ENCODE measurements at regions not wholly inside any gene's neighbourhood (a gene's known extent, or its start where the extent isn't known, plus 50 kb on each side); places are given as distances from the start of the nearest gene placed in this dataset.

DNA sequence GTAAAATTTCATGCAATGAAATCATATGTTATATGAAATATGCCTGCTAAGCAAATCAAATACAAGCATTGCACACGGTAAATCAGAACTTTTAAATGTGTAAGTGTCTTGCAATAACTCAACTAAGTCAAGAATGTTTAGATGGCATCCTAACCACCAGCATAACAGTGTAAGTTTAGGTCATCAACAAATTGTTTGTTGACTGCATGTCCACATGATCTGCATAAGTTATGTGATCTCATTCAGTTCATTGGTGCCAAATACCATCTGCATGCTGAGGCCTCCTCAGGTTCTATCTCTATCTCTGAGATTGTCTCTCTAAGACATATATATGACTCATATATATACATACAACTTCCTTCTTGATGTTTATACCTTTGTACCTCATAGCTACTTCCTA is 159.6 kb upstream of the STK32A start:
- DNase-seq (no peak), FAIRE-seq (no peak)
- no peaks in the 10 kb centered on the region for H3K4me1 ChIP-seq (ENCODE audit: control insufficient read depth in 3 of 3, insufficient read depth in 2 of 3, low read depth in 1 of 3, low read length in 2 of 3)
- H3K4me3 ChIP-seq (ENCODE audit: low read depth in 1 of 3, low read length in 3 of 3): no peak overlapping the region
- H3K27me3 ChIP-seq (ENCODE audit: control insufficient read depth in 3 of 3, insufficient read depth in 3 of 3, low read length in 3 of 3): no peaks in the 10 kb centered on the region
- 0 to 37% (median 31%) methylated on average over 1 of the region's 1 CpG for WGBS, 3 donors
- no peaks in the 10 kb centered on the region for H3K36me3 ChIP-seq (ENCODE audit: control insufficient read depth in 3 of 3, insufficient read depth in 2 of 3, low read depth in 1 of 3, low read length in 3 of 3)
- H3K27ac ChIP-seq (ENCODE audit: low read depth in 1 of 3, low read length in 2 of 3): no peak overlapping the region
- no peaks in the 10 kb centered on the region for H3K9me3 ChIP-seq (ENCODE audit: control insufficient read depth in 2 of 2, insufficient read depth in 1 of 2, low read depth in 1 of 2, low read length in 1 of 2)

DNA sequence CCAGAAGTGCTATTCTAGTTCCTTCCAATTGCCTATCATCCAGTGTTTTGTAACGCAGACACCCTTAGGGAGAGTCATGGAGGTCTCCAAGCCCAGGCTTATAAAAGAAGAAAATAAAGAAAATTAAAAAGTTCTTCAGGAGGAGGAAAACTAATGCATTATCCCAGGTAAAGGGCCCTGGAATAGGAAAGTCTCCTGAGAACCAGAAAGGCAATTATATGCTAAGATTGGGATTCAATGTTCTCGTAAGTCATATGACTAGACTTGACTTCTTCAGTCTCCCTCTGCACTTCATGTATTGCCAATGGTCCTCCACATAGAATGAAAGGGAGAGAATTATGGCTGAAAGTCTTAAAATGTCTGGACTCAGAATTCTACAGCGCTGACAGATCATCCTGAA is 154.4 kb upstream of the STK32A start:
- H3K4me3 ChIP-seq (ENCODE audit: low read depth in 1 of 3, low read length in 3 of 3): no peak overlapping the region
- DNase-seq (no peak), FAIRE-seq (no peak)
- H3K4me1 ChIP-seq (ENCODE audit: control insufficient read depth in 3 of 3, insufficient read depth in 2 of 3, low read depth in 1 of 3, low read length in 2 of 3): no peaks in the 10 kb centered on the region
- H3K36me3 ChIP-seq (ENCODE audit: control insufficient read depth in 3 of 3, insufficient read depth in 2 of 3, low read depth in 1 of 3, low read length in 3 of 3): no peaks in the 10 kb centered on the region
- 87 to 92% (median 91%) methylated on average over 3 of the region's 3 CpGs for WGBS, 3 donors
- H3K27ac ChIP-seq (ENCODE audit: low read depth in 1 of 3, low read length in 2 of 3): no peak overlapping the region
- H3K27me3 ChIP-seq (ENCODE audit: control insufficient read depth in 3 of 3, insufficient read depth in 3 of 3, low read length in 3 of 3): no peaks in the 10 kb centered on the region
- no peaks in the 10 kb centered on the region for H3K9me3 ChIP-seq (ENCODE audit: control insufficient read depth in 2 of 2, insufficient read depth in 1 of 2, low read depth in 1 of 2, low read length in 1 of 2)

DNA sequence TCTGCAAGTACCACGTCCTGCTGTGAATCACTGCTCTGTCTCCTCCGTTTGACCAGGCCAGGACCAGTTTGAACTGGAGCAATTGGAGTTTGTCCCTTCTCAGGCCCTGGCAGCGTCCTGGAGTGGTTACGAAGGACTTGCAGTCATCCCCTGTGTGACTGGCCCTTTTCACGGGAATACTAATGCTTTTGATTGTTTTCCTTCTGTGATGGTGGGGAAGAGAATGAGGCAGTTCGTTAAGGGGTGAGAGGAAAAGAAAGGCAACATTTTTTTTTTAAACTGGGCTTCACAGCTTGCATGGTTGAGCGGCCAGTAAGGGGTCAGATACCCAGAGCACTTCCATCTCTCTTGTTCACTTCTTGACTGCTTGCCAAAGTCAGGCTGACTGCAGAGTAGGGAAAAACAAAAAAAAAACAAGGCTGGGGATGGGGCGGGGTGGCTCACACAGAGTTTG is 153.5 kb upstream of the STK32A start:
- Histone ChIP-seq H3K9me3 (ENCODE audit: control insufficient read depth in 2 of 2, insufficient read depth in 1 of 2, low read depth in 1 of 2, low read length in 1 of 2) (no peaks in the 10 kb centered on the region), H3K4me1 (ENCODE audit: control insufficient read depth in 3 of 3, insufficient read depth in 2 of 3, low read depth in 1 of 3, low read length in 2 of 3) (no peaks in the 10 kb centered on the region), H3K36me3 (ENCODE audit: control insufficient read depth in 3 of 3, insufficient read depth in 2 of 3, low read depth in 1 of 3, low read length in 3 of 3) (no peaks in the 10 kb centered on the region), H3K27me3 (ENCODE audit: control insufficient read depth in 3 of 3, insufficient read depth in 3 of 3, low read length in 3 of 3) (no peaks in the 10 kb centered on the region), H3K27ac (ENCODE audit: low read depth in 1 of 3, low read length in 2 of 3) (no peak overlapping the region), H3K4me3 (ENCODE audit: low read depth in 1 of 3, low read length in 3 of 3) (no peak overlapping the region)
- DNase-seq (no peak), FAIRE-seq (no peak)
- 52 to 63% (median 61%) methylated on average over 8 of the region's 8 CpGs for WGBS, 3 donors

DNA sequence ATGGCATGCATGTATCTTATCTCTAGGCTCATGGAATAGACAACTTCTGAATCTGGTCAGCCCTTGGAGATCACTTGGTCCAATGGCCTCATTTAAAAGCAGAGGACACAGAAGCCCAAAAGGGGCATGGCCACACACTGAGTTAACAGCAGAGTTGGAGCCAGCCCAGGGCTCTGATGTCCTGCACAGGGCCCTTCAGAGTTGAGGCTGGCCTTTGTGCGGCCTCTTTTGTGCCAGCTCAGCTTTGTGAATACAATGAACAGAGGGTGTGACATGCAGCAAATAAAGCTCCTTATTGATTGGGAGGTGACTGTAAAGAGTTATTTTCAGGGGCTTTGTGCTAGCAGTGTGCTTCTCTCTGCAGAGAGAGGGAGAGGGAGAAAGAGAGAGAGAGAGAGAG is 150.1 kb upstream of the STK32A start:
- 67 to 82% (median 69%) methylated on average over 1 of the region's 1 CpG for WGBS, 3 donors
- H3K27ac ChIP-seq (ENCODE audit: low read depth in 1 of 3, low read length in 2 of 3): no peak overlapping the region
- H3K36me3 ChIP-seq (ENCODE audit: control insufficient read depth in 3 of 3, insufficient read depth in 2 of 3, low read depth in 1 of 3, low read length in 3 of 3): no peaks in the 10 kb centered on the region
- no peaks in the 10 kb centered on the region for H3K27me3 ChIP-seq (ENCODE audit: control insufficient read depth in 3 of 3, insufficient read depth in 3 of 3, low read length in 3 of 3)
- DNase-seq (no peak), FAIRE-seq (no peak)
- H3K9me3 ChIP-seq (ENCODE audit: control insufficient read depth in 2 of 2, insufficient read depth in 1 of 2, low read depth in 1 of 2, low read length in 1 of 2): no peaks in the 10 kb centered on the region
- no peaks in the 10 kb centered on the region for H3K4me1 ChIP-seq (ENCODE audit: control insufficient read depth in 3 of 3, insufficient read depth in 2 of 3, low read depth in 1 of 3, low read length in 2 of 3)
- H3K4me3 ChIP-seq (ENCODE audit: low read depth in 1 of 3, low read length in 3 of 3): no peak overlapping the region

DNA sequence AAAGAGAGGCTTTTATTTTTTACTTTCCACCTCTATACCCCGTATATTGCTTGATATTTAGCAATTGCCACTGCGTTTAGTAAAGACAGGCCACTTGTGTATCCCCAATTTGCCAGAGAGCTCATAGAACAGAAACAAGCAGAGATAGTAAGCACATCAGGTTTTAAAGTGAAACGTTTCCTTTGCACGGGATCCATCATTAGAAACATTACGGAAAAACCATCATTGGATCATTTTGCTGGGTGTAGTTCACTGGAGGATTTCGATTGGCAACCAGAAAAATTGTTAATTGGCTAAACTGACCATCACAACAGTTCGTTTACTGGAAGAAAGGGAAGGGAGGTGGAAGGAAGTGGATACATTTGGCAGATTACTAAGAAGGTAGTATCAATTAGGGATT is 149.4 kb upstream of the STK32A start:
- DNase-seq (no peak), FAIRE-seq (no peak)
- Histone ChIP-seq H3K27ac (ENCODE audit: low read depth in 1 of 3, low read length in 2 of 3) (no peak overlapping the region), H3K27me3 (ENCODE audit: control insufficient read depth in 3 of 3, insufficient read depth in 3 of 3, low read length in 3 of 3) (no peaks in the 10 kb centered on the region), H3K4me3 (ENCODE audit: low read depth in 1 of 3, low read length in 3 of 3) (no peak overlapping the region), H3K36me3 (ENCODE audit: control insufficient read depth in 3 of 3, insufficient read depth in 2 of 3, low read depth in 1 of 3, low read length in 3 of 3) (no peaks in the 10 kb centered on the region), H3K9me3 (ENCODE audit: control insufficient read depth in 2 of 2, insufficient read depth in 1 of 2, low read depth in 1 of 2, low read length in 1 of 2) (no peaks in the 10 kb centered on the region), H3K4me1 (ENCODE audit: control insufficient read depth in 3 of 3, insufficient read depth in 2 of 3, low read depth in 1 of 3, low read length in 2 of 3) (no peaks in the 10 kb centered on the region)
- WGBS, 3 donors: 68 to 77% (median 69%) methylated on average over 7 of the region's 7 CpGs

DNA sequence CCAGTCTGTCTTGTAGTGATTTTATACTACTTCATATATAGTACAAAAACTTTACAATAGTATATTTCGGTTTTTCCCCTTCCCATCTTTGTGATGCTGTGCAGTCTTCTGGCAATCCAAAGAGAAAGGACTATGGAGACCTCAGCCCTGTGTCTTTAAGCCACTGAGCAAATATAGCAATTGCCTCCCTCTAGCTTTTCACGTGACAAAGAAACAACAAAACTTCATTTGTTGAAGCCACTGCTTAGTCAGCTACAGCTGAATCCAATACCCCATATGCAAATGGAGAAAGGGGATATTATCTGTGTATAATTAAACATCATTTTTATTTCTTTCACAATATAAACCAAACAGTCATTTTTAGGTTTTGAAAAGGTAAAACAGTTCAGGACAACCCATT is 142.8 kb upstream of the STK32A start:
- DNase-seq: no peak
- Histone ChIP-seq H3K36me3 (ENCODE audit: control insufficient read depth in 3 of 3, insufficient read depth in 2 of 3, low read depth in 1 of 3, low read length in 3 of 3) (no peaks in the 10 kb centered on the region), H3K27ac (ENCODE audit: low read depth in 1 of 3, low read length in 2 of 3) (no peak overlapping the region), H3K4me1 (ENCODE audit: control insufficient read depth in 3 of 3, insufficient read depth in 2 of 3, low read depth in 1 of 3, low read length in 2 of 3) (no peaks in the 10 kb centered on the region), H3K4me3 (ENCODE audit: low read depth in 1 of 3, low read length in 3 of 3) (no peak overlapping the region), H3K9me3 (ENCODE audit: control insufficient read depth in 2 of 2, insufficient read depth in 1 of 2, low read depth in 1 of 2, low read length in 1 of 2) (no peaks in the 10 kb centered on the region), H3K27me3 (ENCODE audit: control insufficient read depth in 3 of 3, insufficient read depth in 3 of 3, low read length in 3 of 3) (peaks cover 0 to 2% (median 0%) of the 10 kb centered on the region in 3 donors)
- no peak for FAIRE-seq
- WGBS, 3 donors: 37 to 53% (median 43%) methylated on average over 2 of the region's 2 CpGs

DNA sequence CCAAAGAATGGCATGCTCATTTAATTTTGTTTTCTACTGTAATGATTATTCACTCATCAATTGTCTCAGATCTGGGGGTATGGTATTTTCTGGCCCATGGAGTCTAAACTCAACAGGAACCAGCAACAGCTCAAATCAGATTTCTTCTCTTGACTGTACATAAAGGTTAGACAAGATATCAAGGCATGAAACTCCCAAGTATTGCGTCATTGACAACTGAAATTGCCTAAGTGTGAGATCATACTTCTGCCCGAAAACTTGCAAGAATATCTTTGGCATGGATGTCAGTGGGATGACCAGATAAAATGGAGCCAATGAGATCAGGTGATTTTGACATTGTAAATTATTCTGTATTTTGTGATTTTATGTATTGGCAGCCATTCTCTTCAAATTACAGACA is 141.7 kb upstream of the STK32A start:
- DNase-seq: peak in 1 of 2 donors; percentile 4
- Histone ChIP-seq H3K4me3 (ENCODE audit: low read depth in 1 of 3, low read length in 3 of 3) (no peak overlapping the region), H3K9me3 (ENCODE audit: control insufficient read depth in 2 of 2, insufficient read depth in 1 of 2, low read depth in 1 of 2, low read length in 1 of 2) (no peaks in the 10 kb centered on the region), H3K27ac (ENCODE audit: low read depth in 1 of 3, low read length in 2 of 3) (no peak overlapping the region), H3K4me1 (ENCODE audit: control insufficient read depth in 3 of 3, insufficient read depth in 2 of 3, low read depth in 1 of 3, low read length in 2 of 3) (no peaks in the 10 kb centered on the region), H3K36me3 (ENCODE audit: control insufficient read depth in 3 of 3, insufficient read depth in 2 of 3, low read depth in 1 of 3, low read length in 3 of 3) (no peaks in the 10 kb centered on the region), H3K27me3 (ENCODE audit: control insufficient read depth in 3 of 3, insufficient read depth in 3 of 3, low read length in 3 of 3) (peaks cover 0 to 2% (median 0%) of the 10 kb centered on the region in 3 donors)
- FAIRE-seq: no peak
- WGBS, 3 donors: 60 to 78% (median 69%) methylated on average over 2 of the region's 2 CpGs

DNA sequence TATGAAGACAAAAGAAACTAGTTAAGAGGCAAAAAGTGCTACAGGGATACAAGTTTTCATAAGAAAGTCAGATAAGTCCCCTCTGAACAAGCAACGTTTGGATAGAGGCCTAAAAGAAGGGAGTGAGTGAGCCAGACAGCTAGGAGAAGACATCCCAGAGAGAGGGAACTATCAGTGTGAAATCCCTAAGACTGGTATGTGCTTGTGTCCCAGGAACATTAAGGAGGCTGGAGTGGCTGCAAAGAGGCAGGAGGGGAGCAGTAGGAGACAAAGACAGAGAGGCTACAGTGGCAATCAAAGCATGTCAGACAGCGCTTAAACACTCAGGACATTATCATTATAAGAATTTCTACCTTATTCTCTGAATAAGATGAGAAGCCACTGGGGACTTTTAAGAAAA is 139.1 kb upstream of the STK32A start:
- DNase-seq (no peak), FAIRE-seq (no peak)
- Histone ChIP-seq H3K4me3 (ENCODE audit: low read depth in 1 of 3, low read length in 3 of 3) (no peak overlapping the region), H3K4me1 (ENCODE audit: control insufficient read depth in 3 of 3, insufficient read depth in 2 of 3, low read depth in 1 of 3, low read length in 2 of 3) (no peaks in the 10 kb centered on the region), H3K27ac (ENCODE audit: low read depth in 1 of 3, low read length in 2 of 3) (no peak overlapping the region), H3K27me3 (ENCODE audit: control insufficient read depth in 3 of 3, insufficient read depth in 3 of 3, low read length in 3 of 3) (peaks cover 0 to 2% (median 0%) of the 10 kb centered on the region in 3 donors), H3K36me3 (ENCODE audit: control insufficient read depth in 3 of 3, insufficient read depth in 2 of 3, low read depth in 1 of 3, low read length in 3 of 3) (no peaks in the 10 kb centered on the region), H3K9me3 (ENCODE audit: control insufficient read depth in 2 of 2, insufficient read depth in 1 of 2, low read depth in 1 of 2, low read length in 1 of 2) (no peaks in the 10 kb centered on the region)
- 67 to 74% (median 73%) methylated on average over 2 of the region's 2 CpGs for WGBS, 3 donors

DNA sequence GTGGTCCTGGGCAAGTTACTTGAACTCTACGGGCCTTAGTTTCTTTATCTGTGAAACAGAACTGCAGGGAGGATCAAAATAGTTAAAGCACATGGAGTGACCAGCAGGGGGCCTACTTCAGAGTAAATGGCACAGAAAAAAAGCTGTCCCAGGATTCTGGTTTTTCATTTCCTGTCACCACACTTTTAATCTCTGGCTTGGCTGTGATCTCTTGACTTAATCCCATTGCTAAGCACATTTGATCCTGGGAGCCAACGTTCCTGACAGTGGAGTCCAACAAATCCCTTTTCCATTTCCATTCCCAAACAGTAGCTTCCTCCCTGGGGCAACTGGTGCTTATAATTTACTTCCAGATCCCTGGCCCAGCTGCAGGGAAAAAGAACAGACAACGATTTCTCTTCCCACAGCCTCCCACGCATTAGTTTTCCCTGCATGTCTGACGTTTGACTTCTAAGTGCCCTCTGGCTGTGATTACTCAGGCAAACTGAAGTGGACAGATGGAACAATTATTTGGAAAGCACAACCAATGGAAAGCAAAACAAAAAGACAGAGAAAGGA is 136.5 kb upstream of the STK32A start:
- WGBS, 3 donors: 21 to 31% (median 26%) methylated on average over 5 of the region's 5 CpGs
- Histone ChIP-seq H3K4me3 (ENCODE audit: low read depth in 1 of 3, low read length in 3 of 3) (no peak overlapping the region), H3K27ac (ENCODE audit: low read depth in 1 of 3, low read length in 2 of 3) (no peak overlapping the region), H3K27me3 (ENCODE audit: control insufficient read depth in 3 of 3, insufficient read depth in 3 of 3, low read length in 3 of 3) (no peaks in the 10 kb centered on the region), H3K36me3 (ENCODE audit: control insufficient read depth in 3 of 3, insufficient read depth in 2 of 3, low read depth in 1 of 3, low read length in 3 of 3) (no peaks in the 10 kb centered on the region), H3K4me1 (ENCODE audit: control insufficient read depth in 3 of 3, insufficient read depth in 2 of 3, low read depth in 1 of 3, low read length in 2 of 3) (no peaks in the 10 kb centered on the region), H3K9me3 (ENCODE audit: control insufficient read depth in 2 of 2, insufficient read depth in 1 of 2, low read depth in 1 of 2, low read length in 1 of 2) (no peaks in the 10 kb centered on the region)
- FAIRE-seq (no peak), DNase-seq (peak; percentile 57 to 62)

Measured in small intestine (tissue), 7 donors.